Ishikawa (cell line): ENCODE measurements at regions not wholly inside any gene's neighbourhood (a gene's known extent, or its start where the extent isn't known, plus 50 kb on each side); places are given as distances from the start of the nearest gene placed in this dataset.

Source experiments
- CEBPB ChIP-seq: IDR thresholded peaks from 2 replicates; pipeline ENCODE4 v1.6.1; 2012
- CREB1 ChIP-seq: IDR thresholded peaks from 2 replicates; pipeline ENCODE4 v1.6.1; 2012; ENCODE audit warnings: low read depth
- EGR1 ChIP-seq: IDR thresholded peaks from 2 replicates; pipeline ENCODE4 v1.6.1; 2012
- EP300 ChIP-seq: IDR thresholded peaks from 2 replicates; pipeline ENCODE4 v1.6.1; 2012; ENCODE audit warnings: borderline replicate concordance
- FOXM1 ChIP-seq: IDR thresholded peaks from 2 replicates; pipeline ENCODE4 v1.6.1; 2012; ENCODE audit warnings: low read depth, borderline replicate concordance
- NFIC ChIP-seq: IDR thresholded peaks from 2 replicates; pipeline ENCODE4 v1.6.1; 2012
- RAD21 ChIP-seq: IDR thresholded peaks from 2 replicates; pipeline ENCODE4 v1.6.1; 2012; ENCODE audit warnings: low read depth
- TAF1 ChIP-seq: IDR thresholded peaks from 2 replicates; pipeline ENCODE4 v1.6.1; 2012; ENCODE audit warnings: low read depth, mild to moderate bottlenecking
- TCF12 ChIP-seq: IDR thresholded peaks from 2 replicates; pipeline ENCODE4 v1.6.1; 2012; ENCODE audit warnings: low read depth
- TEAD4 ChIP-seq: IDR thresholded peaks from 2 replicates; pipeline ENCODE4 v1.6.1; 2012
- YY1 ChIP-seq: IDR thresholded peaks from 2 replicates; pipeline ENCODE4 v1.6.1; 2012; ENCODE audit warnings: low read depth
- ZBTB7A ChIP-seq: IDR thresholded peaks from 2 replicates; pipeline ENCODE4 v1.6.1; 2012; ENCODE audit warnings: low read depth
- TF ChIP-seq, protein P1 (sequence below): IDR thresholded peaks from 2 replicates; pipeline ENCODE4 v1.6.1; 2012
- TF ChIP-seq, protein P2 (sequence below): IDR thresholded peaks from 2 replicates; pipeline ENCODE4 v1.6.1; 2012; ENCODE audit warnings: low read depth, mild to moderate bottlenecking
- TF ChIP-seq, protein P3 (sequence below): IDR thresholded peaks from 2 replicates; pipeline ENCODE4 v1.6.1; 2012

DNA sequence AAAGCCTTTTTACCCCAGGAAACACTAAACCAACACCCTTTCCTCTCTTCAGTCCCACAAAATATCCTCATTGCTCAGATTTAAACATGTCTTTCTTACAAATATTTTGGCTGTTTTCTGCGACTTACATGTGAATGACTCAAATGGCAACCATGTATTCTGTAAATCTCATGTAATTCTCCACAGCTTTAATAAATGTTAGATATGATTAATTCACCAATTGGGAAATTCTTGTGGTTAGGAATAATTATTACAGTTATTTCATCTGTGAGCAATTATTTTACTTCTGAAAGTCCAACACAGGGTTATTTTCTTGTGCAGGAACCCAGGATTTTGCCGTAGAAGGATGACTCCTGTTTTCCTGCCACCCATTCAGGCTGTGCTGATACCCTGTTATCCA, 431.5 kb downstream of the LMO4 start:
- TF ChIP-seq TAF1 (no peak), ZBTB7A (no peak), FOXM1 (no peak), RAD21 (no peak), EP300 (no peak), CEBPB (no peak), EGR1 (no peak), TCF12 (no peak), CREB1 (no peak), NFIC (no peak), TEAD4 (no peak), YY1 (no peak)
- TF ChIP-seq, protein P1, sequence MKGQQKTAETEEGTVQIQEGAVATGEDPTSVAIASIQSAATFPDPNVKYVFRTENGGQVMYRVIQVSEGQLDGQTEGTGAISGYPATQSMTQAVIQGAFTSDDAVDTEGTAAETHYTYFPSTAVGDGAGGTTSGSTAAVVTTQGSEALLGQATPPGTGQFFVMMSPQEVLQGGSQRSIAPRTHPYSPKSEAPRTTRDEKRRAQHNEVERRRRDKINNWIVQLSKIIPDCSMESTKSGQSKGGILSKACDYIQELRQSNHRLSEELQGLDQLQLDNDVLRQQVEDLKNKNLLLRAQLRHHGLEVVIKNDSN: no peak
- TF ChIP-seq, protein P2, sequence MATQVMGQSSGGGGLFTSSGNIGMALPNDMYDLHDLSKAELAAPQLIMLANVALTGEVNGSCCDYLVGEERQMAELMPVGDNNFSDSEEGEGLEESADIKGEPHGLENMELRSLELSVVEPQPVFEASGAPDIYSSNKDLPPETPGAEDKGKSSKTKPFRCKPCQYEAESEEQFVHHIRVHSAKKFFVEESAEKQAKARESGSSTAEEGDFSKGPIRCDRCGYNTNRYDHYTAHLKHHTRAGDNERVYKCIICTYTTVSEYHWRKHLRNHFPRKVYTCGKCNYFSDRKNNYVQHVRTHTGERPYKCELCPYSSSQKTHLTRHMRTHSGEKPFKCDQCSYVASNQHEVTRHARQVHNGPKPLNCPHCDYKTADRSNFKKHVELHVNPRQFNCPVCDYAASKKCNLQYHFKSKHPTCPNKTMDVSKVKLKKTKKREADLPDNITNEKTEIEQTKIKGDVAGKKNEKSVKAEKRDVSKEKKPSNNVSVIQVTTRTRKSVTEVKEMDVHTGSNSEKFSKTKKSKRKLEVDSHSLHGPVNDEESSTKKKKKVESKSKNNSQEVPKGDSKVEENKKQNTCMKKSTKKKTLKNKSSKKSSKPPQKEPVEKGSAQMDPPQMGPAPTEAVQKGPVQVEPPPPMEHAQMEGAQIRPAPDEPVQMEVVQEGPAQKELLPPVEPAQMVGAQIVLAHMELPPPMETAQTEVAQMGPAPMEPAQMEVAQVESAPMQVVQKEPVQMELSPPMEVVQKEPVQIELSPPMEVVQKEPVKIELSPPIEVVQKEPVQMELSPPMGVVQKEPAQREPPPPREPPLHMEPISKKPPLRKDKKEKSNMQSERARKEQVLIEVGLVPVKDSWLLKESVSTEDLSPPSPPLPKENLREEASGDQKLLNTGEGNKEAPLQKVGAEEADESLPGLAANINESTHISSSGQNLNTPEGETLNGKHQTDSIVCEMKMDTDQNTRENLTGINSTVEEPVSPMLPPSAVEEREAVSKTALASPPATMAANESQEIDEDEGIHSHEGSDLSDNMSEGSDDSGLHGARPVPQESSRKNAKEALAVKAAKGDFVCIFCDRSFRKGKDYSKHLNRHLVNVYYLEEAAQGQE: no peak
- TF ChIP-seq, protein P3, sequence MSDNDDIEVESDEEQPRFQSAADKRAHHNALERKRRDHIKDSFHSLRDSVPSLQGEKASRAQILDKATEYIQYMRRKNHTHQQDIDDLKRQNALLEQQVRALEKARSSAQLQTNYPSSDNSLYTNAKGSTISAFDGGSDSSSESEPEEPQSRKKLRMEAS: no peak

DNA sequence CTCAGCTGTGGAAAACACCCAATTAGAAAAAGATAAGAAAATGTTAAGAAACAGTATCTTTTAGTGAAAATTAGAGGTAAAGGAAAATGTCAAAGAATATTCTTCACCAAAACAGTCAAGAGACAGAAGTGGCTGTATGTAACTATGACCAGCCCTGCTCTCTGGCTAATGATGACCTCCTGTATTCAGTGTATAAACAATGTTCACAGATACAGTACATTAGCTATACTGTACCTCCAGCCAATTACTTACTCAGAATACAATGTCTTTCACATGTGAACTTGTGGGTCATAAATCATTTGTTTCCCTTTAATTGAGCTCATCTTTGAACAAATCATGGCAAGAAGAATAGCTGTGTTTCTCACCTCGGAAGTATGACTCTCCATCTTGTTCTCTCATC, 432.0 kb downstream of the LMO4 start:
- TF ChIP-seq, protein P3: no peak
- no peak for TF ChIP-seq NFIC
- TF ChIP-seq, protein P1: no peak
- no peak for TF ChIP-seq FOXM1
- no peak for TF ChIP-seq TAF1
- TF ChIP-seq ZBTB7A: no peak
- no peak for TF ChIP-seq TEAD4
- no peak for TF ChIP-seq EGR1
- TF ChIP-seq EP300: no peak
- TF ChIP-seq CEBPB: no peak
- TF ChIP-seq RAD21: no peak

DNA sequence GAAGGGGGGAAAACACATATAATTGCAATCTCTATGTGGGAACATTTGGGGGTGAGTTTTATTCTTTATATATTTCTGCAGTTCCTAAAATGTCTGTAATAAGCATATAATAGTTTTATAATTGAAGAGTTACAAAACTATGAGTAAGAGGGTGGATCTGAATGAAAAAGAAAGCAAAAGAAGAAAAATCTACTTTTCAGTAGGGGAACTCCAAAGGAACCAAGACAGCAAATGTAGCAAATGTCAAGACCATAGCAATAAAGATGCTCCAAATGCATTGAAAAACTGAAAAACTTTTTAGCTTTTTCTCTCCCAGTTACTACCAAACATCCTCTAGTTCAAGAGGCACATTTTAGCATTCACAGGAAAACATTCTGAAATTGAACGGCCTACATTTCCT, 434.8 kb downstream of the LMO4 start:
- TF ChIP-seq NFIC: no peak
- TF ChIP-seq, protein P1: no peak
- TF ChIP-seq TEAD4: no peak
- no peak for TF ChIP-seq EGR1
- no peak for TF ChIP-seq CEBPB
- no peak for TF ChIP-seq TAF1
- TF ChIP-seq FOXM1: no peak

DNA sequence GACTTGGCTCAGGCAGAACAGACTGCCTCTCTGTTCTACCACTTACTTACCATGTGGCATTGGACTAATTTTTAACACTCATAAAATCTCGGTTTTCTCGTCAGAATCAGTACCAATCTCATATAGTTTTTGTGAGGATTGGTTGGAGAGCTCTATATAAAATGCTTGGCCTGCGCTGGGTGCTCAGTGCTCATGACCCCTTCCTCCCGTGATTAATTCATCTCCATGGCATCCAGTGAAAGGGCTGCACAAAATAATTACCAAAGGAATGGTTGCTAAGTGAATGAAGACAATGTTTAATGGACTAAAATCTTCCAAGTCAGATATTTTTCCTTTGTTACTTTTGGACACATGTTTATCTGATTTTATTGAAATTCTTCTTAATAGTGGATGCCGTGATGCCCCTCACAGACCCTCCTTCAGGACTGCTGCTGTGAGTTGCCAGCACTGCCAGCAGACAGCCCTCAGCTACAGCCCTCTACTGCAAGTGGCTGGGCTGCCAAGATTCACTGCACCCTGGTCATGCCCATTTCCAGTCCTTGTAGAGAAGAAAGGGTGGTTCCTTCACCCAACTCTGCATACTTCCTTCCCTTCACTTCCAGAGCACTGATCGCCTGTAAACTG, 436.5 kb downstream of the LMO4 start:
- TF ChIP-seq CREB1 (no peak), TCF12 (no peak), ZBTB7A (no peak), EGR1 (no peak), EP300 (no peak), RAD21 (no peak), TEAD4 (no peak), FOXM1 (no peak)
- TF ChIP-seq, protein P1: no peak

DNA sequence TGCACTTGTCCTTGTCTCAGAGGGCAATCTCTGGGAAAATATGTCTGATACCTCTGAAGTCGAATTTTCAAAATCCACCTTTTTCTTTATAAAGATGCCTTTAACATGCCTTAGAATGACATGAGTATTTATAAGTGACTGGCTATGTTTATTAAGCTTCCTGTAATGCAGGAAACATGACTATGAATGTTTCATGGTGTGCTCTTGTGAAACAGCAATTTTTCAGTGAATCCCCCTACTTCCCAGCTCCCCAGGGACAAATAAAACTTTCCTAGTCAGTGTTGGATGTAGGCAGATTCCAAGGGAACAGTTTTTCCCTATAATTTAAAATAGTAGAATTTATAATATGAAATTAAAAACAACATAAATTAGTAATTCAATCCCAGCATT, 437.0 kb downstream of the LMO4 start:
- TF ChIP-seq TAF1 (no peak), RAD21 (no peak), NFIC (no peak), YY1 (no peak), ZBTB7A (no peak), TEAD4 (no peak), EP300 (no peak), CEBPB (no peak), CREB1 (no peak)
- TF ChIP-seq, protein P3: no peak
- TF ChIP-seq, protein P1: no peak
- TF ChIP-seq, protein P2: no peak
